ENCODE measurements at regions not wholly inside any gene's neighbourhood (a gene's known extent, or its start where the extent isn't known, plus 50 kb on each side); places are given as distances from the start of the nearest gene placed in this dataset.

DNA sequence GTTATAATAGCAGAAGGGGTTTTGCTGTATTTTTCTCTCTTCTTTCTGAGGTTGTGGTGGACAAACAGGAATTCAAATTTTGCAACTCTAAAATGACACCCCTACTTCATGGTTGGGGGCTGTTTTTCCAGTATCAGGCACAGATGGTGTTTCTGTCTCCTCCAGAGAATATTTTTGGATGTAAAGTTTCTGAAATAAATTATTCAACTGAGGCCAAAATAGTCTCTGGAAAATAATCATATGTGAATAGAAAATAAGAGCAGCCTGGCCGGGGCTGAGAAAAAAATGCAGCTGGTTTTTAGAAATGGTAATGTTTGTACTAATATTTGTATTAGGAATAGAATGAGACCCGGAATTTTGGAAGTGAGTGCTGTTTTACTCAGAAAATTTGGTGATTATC, 121.3 kb upstream of the ADAMTS9 start:
- Histone ChIP-seq H3K36me3 (no peaks in the 10 kb centered on the region), H3K27ac (no peak overlapping the region), H3K4me1 (ENCODE audit: control insufficient read depth in 1 of 2, insufficient read depth in 1 of 2, low read depth in 1 of 2, low read length in 1 of 2) (no peaks in the 10 kb centered on the region), H3K9me3 (no peaks in the 10 kb centered on the region), H3K4me3 (ENCODE audit: low read depth in 1 of 2, low read length in 1 of 2) (no peak overlapping the region), H3K27me3 (no peaks in the 10 kb centered on the region)
- TF ChIP-seq CTCF (IDR thresholded peaks at IDR 0.05): no peak

DNA sequence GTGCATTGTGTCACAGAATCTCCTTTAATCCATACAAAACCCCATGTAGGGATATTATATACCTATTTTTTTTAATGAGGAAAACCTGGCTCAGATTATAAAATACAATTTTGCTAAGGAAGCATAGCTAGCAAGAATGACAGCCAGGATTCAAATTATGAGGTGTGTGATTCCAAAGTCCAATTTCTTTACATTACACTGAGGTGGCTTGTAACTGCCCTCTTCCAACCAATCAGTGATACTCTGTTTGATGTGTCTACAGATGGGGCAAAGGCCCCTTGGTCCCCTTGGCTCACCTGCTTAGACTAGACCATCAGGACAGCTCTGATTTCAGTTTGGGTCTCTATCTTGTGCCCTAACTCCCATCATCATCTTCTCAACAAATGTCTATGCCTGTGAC, 120.3 kb upstream of the ADAMTS9 start:
- TF ChIP-seq CTCF (IDR thresholded peaks at IDR 0.05): no peak
- no peaks in the 10 kb centered on the region for H3K4me1 ChIP-seq (ENCODE audit: control insufficient read depth in 1 of 2, insufficient read depth in 1 of 2, low read depth in 1 of 2, low read length in 1 of 2)
- H3K9me3 ChIP-seq: no peaks in the 10 kb centered on the region
- H3K4me3 ChIP-seq (ENCODE audit: low read depth in 1 of 2, low read length in 1 of 2): no peak overlapping the region
- no peaks in the 10 kb centered on the region for H3K36me3 ChIP-seq
- no peaks in the 10 kb centered on the region for H3K27me3 ChIP-seq
- no peak overlapping the region for H3K27ac ChIP-seq

GRCh38 chr3:64806668-64807605, 119.1 kb upstream of the ADAMTS9 start:
- H3K4me3 ChIP-seq (ENCODE audit: low read depth in 1 of 2, low read length in 1 of 2): no peak overlapping the region
- no peaks in the 10 kb centered on the region for H3K36me3 ChIP-seq
- no peaks in the 10 kb centered on the region for H3K27me3 ChIP-seq
- H3K4me1 ChIP-seq (ENCODE audit: control insufficient read depth in 1 of 2, insufficient read depth in 1 of 2, low read depth in 1 of 2, low read length in 1 of 2): peaks cover 0 to under 1% of the 10 kb centered on the region in 2 experiments
- no peak overlapping the region for H3K27ac ChIP-seq
- no peaks in the 10 kb centered on the region for H3K9me3 ChIP-seq
- TF ChIP-seq CTCF (IDR thresholded peaks at IDR 0.05): no peak

- no peak for TF ChIP-seq CTCF (IDR thresholded peaks at IDR 0.05)
- Histone ChIP-seq H3K36me3 (no peaks in the 10 kb centered on the region), H3K27ac (no peak overlapping the region), H3K9me3 (no peaks in the 10 kb centered on the region), H3K4me1 (ENCODE audit: control insufficient read depth in 1 of 2, insufficient read depth in 1 of 2, low read depth in 1 of 2, low read length in 1 of 2) (peaks cover 0 to 8% of the 10 kb centered on the region in 2 experiments), H3K27me3 (no peaks in the 10 kb centered on the region), H3K4me3 (ENCODE audit: low read depth in 1 of 2, low read length in 1 of 2) (no peak overlapping the region)
Measured at GRCh38 chr3:64805978-64806377, 118.2 kb upstream of the ADAMTS9 start.

- TF ChIP-seq CTCF (IDR thresholded peaks at IDR 0.05): no peak
- H3K9me3 ChIP-seq: no peaks in the 10 kb centered on the region
- H3K4me3 ChIP-seq (ENCODE audit: low read depth in 1 of 2, low read length in 1 of 2): no peak overlapping the region
- no peaks in the 10 kb centered on the region for H3K36me3 ChIP-seq
- H3K27me3 ChIP-seq: no peaks in the 10 kb centered on the region
- peaks cover 0 to 8% of the 10 kb centered on the region in 2 experiments for H3K4me1 ChIP-seq (ENCODE audit: control insufficient read depth in 1 of 2, insufficient read depth in 1 of 2, low read depth in 1 of 2, low read length in 1 of 2)
- no peak overlapping the region for H3K27ac ChIP-seq
Measured at GRCh38 chr3:64805248-64805647, 117.4 kb upstream of the ADAMTS9 start.

All from neutrophil (primary cell).